NCI-H2171 (cell line): ENCODE measurements at regions not wholly inside any gene's neighbourhood (a gene's known extent, or its start where the extent isn't known, plus 50 kb on each side); places are given as distances from the start of the nearest gene placed in this dataset.
A peak's percentile ranks its signal among the peaks of the same experiment; 100 is the strongest.

Experiments used
- DNase-seq: peaks from one replicate; lab custom pipeline; 2025; lab: John Stamatoyannopoulos, UW

DNA sequence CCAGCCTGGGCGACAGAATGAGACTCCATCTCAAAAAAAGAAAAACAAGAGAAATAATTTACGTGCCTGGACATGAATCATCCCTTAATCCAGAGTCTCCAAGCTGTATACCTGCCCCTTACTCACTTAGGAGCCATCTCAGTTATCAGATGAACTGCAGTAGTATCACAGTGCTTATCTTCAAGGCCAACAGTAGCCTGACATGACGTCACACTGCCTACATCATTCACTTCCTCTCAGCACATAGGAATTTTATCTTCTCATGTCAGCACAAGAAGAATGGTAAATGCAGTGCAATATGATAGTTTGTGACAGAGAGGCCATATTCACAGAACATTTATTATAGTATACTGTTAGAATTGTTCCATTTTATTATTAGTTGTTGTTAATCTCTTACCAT is 216.6 kb downstream of the SS18 start:
- DNase-seq, result no peak

DNA sequence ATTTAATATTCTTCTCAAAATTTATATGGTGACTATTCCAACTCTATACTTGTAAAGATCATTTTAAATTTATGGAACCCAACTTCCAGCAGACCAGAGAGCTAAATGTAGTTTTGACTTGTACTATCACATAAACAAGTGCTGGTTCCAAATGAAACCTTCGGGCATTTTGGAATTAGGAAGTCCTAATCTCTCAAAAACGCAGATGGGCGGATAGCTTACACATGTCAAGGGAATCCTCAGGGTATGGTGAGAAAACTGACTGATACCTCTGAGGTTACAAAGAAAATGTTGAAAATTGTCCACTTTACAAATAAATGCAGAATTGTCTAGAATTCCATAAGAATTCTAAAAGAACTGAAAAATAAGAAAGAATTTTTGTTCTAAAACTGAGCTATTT is 224.1 kb downstream of the SS18 start:
- no peak for DNase-seq

GRCh38 chr18:25862881-25863600 is 227.4 kb downstream of the SS18 start:
- no peak for DNase-seq

DNA sequence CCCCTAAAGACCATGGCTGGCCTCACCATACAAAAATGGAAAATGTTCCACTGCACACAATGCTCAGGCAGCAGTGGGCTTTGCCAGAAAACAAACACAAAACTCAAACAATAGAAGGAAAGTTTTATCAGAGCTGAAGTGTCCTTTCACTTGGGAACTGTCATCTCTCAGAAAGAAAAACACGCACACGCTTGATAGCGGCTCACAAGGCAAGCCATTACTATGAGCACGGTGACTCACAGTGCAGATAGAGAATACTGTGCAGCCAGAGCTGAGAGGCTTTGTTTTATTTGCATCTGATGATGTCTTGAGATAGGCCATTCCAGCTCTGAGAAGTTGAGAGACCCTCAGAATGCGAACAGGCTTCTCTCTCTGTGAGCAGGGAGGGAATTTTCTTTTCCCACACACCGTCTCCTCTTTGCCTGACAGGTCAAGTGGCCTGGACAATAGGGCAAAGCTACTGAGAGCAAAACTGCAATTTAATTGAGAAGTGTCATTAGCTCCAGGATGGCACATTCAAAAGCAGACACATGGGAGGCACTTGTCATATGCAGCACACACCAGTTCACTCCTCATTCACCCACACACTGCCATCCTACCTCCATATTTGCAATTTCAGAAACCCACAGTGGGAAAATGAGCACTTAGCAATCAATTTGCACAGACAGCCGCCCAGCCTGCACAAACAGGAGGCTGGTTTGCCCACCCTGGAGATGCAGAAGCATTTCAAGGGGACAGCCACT is 236.6 kb downstream of the SS18 start:
- DNase-seq, result no peak

DNA sequence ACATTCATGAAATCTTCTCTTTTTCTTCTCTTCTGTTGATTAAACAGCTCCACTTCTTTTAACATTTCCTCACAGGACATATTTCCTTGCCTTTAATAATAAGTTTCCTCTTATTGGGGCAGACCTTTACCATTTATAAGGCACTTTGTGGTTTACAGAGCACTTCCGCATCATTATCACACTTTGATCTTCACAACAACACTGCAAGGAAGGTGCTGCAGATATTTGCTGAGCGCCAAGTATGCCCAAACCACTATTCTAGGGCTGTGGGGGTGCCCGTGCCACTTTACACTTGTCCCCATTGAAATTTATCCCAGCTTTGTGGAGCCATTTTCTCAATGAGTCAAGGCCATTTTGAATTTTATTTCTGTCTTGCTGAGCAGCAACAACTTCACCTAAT is 246.6 kb downstream of the SS18 start:
- no peak for DNase-seq

- no peak for DNase-seq
Measured at GRCh38 chr18:25842665-25843064, 247.7 kb downstream of the SS18 start.

GRCh38 chr18:25834061-25834460 is 256.4 kb downstream of the SS18 start:
- DNase-seq, result no peak

- peak; percentile 1 for DNase-seq
Measured at GRCh38 chr18:25832001-25832604, 258.3 kb downstream of the SS18 start.

DNA sequence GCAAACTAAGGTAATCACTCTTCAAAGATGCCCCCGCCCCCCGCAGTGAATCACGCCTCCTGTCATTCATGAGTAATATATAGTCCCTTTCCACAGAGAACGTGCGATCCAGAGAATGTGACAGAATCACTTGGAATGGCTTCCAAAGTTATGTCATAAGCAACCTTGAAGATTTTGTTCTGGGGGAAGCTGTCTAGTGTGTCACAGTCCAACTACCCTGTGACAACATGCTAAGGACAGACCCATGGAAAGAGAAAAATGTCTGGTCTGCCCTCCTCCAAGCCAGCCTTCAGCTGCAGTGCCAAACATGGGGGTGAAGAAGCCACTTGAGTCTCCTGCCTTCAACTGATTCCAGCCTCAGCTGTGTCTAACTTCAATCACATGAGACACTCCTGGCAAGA is 259.1 kb downstream of the SS18 start:
- no peak for DNase-seq

DNA sequence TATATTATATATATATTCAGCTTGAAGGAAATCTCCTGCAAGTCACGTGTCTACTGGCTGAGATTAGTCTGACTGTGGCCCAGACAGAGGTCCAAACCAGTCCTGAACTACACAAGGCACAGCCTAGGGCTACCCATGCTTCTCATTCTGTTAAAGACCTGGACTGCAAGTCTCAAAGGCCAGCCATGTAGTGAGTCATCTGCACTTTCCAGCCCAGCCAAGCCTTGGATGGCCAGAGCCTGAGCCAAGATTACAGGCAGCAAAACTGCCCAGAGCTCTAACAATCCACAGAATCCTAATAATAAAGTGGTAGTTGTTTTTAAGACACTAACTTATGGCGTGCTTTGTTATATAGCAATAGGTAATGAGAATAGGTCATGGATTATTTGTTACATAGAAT is 259.6 kb downstream of the SS18 start:
- DNase-seq, result no peak

DNA sequence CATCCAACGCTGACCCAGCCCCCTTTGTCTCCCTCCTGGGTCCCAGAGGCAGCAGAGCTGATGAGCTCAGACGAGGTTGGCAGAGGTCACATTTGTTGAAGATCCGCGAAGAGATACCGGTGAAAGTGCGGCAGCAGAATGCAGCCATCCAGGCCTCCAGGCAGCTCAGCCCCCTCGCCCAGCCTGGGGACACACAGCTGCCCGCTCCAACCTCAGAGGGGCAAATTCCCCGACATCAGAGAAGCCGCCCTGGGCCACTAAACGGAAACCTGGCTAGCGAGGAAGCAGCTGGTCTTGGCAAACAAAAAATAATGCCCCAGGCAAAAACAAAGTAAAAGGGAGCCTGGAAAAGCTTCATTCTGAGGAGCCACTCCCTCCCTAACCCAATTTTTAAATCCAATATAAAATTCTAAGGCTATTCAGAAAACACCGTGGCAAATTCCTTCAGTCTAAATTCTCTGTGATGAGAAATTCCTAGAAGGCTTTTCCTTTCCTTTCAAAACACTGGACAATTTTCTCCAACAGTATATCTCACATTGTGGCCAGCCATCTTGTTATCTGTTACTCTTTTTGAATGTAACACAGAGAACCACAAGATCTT is 262.4 kb downstream of the SS18 start:
- no peak for DNase-seq

- peak; percentile 22 for DNase-seq
Measured at GRCh38 chr18:25827228-25827627, 263.2 kb downstream of the SS18 start.

DNA sequence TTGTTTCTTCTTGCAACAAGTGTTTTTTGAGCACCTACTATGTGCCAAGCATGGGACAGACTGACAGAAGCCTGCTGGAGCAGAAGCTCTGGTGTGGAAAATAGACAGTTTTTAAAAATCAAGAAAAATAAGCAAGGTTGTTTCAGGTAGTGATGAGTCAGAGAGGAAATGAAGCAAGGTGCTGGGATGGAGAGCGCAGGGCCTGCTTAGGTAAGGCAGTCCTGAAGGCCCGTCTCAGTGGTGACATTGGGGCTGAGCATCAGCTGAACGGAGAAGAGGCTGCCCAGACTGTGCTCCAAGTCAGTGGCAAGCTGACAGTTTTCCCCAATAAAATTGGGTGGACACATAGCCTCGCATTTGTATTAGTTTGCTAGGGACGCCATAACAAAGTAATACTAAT is 263.6 kb downstream of the SS18 start:
- no peak for DNase-seq

DNA sequence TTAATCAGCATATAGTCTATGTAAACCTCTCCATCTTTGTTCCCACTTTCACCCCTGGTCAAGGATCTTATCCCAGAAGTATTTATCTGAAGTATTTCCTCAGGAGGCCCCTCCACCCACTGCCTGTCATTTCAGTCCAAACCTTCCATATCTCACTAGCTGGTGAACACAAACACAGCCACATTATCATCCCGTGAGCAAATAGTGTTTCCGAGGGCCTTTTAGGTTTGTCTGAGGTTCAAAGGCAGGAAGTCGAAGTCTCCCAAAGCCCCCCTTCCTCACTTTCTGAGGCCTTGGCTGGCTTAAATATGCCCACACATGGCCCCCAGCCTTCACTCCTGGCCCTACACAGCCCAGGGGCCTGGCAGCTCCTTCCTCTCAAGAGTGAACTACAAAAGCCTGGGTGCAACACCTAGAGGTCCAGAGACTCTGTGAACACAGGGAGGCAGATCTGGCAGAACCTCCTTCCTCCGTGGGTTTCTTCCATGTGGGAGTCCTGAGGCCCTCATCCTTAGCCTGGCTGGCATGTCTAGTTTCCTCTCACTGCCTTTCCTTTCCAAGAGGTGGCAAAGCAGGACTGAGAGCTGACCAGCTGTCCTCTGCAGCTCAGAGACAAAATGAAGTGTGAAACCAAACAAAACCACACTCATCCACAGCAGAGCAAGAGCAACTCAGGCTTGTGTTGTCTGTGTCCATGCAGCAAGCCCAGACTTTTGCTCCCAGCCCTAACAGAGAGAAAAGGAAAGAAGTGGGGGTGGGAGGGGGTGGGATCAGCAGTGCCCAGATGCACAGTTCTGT is 264.2 kb downstream of the SS18 start:
- no peak for DNase-seq

- no peak for DNase-seq
Measured at GRCh38 chr18:25825056-25825455, 265.4 kb downstream of the SS18 start.

DNA sequence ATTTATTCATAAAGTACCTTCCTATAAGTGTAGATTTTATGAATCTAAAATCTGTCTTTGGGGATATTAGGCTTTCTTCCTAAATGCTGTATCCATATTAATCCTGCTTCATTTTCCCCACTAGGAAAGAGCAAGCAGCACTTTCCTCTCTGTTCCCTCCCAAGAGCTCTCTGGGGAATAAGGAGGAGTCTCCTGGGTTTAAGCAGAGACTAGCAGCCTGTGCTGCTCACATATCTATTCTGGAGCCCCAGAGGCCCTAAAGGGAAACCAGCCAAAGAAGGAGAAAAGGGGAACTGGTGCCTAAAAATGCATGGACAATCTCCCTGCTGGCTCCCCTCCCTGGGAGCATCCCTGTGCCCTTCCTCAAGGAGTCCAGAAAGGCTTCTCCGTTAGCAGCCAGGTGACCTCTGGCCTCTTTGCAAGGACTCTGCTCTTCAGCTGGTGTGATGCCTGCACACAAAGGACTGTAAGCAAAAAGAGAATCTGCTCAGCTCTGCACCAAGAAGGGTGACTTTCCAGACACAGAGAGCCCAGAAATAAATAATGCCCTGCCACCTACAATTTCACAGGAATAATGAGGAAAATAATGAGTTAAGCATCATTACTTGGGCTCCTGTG is 270.6 kb downstream of the SS18 start:
- DNase-seq, result peak; percentile 22

DNA sequence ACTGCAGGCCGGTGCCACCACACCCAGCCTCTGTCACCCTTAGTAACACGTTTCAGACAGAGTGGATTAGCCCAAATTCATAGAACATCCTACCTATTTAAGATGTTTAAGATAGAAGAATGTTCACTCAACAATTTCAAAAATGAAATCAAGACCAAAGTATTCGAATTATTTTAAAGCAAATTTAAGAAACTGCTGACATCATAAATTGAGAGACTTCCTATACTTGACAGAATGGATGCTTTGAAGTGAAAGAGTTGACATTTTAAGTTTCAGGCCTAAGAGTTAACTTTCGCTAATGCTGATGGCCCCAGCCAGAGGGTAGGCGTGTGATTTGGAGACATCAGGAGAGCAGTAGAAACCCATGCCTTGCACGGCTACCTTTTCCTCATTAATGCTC is 271.9 kb downstream of the SS18 start:
- no peak for DNase-seq

GRCh38 chr18:25817546-25818237 is 272.7 kb downstream of the SS18 start:
- no peak for DNase-seq

DNA sequence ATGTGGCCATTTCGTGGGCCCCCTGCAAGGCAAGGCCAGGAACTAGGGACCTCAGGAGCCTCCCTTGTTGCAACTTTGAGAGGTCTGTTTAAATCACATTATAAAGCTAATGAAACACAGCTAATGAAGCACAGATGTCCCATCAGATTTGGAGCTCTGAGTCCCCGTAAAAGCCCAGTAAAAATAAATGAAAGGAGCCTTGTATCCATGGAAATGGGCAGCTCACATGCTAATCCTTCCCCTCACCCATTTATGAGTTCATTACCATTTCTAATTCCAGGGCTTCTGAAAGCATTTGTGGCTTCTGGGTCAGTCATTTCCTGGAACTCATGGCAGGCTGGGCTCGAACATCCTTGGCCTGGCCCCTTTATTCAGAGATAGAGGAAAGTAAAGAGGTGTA is 274.8 kb downstream of the SS18 start:
- no peak for DNase-seq

- DNase-seq, result no peak
Measured at GRCh38 chr18:25814841-25815458, 275.5 kb downstream of the SS18 start.

DNA sequence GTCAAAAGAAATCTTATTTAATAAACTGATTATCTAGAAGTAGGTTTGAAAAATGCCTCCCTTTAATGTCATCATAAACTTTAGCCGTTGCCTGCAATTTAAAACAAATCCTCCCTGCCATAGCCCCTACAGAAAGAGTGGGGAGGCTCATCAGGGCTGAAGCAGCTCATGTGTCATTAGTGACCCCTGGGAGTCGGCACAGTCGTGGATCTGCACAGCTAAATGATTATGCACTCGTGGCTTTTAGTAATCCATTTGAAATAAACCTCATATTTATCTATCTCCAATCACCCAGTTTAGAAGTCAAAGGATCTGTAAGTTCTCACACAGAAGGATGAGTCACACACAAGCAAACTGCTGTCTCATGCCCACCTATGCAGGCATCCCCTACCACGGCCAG is 277.3 kb downstream of the SS18 start:
- DNase-seq, result no peak
